Activated T-cell treated with anti-CD3 and anti-CD28 coated beads, Interleukin-2, amount 50 U/mL, for 72 hours (primary cell): ENCODE measurements at regions not wholly inside any gene's neighbourhood (a gene's known extent, or its start where the extent isn't known, plus 50 kb on each side); places are given as distances from the start of the nearest gene placed in this dataset.

ENCODE experiments used
- ATAC-seq, 2 donors: fragments of 150-1000 bp; cut with Tn5 transposase; replicated peaks in 1 of 2; 2 replicates each; pipeline ENCODE4 v1.10.0; 2021; ENCODE audit warnings: moderate library complexity in 2 of 2, mild to moderate bottlenecking in 1 of 2
- DNase-seq, 2 donors: peaks; one replicate each; pipeline ENCODE4 v3.0.0; 2021 to 2022; ENCODE audit warnings: mixed read lengths in 1 of 2
- H3K27ac Mint-ChIP-seq: one replicate; pipeline ENCODE4 v1.8.0; 2022; ENCODE audit warnings: mild to moderate bottlenecking, moderate library complexity, mixed read lengths
- H3K27me3 Mint-ChIP-seq: one replicate; pipeline ENCODE4 v1.8.0; 2022; ENCODE audit warnings: low read depth, mixed read lengths
- H3K36me3 Mint-ChIP-seq, 2 donors: one replicate each; pipeline ENCODE4 v1.8.0; 2022; ENCODE audit warnings: mixed read lengths in 2 of 2, mild to moderate bottlenecking in 1 of 2; ENCODE audit not compliant: insufficient read depth in 2 of 2
- H3K4me1 Mint-ChIP-seq: one replicate; pipeline ENCODE4 v1.8.0; 2022; ENCODE audit warnings: low read depth, mixed read lengths
- H3K4me3 Mint-ChIP-seq, 2 donors: one replicate each; pipeline ENCODE4 v1.8.0; 2022; ENCODE audit warnings: mild to moderate bottlenecking in 2 of 2, mixed read lengths in 2 of 2, moderate library complexity in 2 of 2
- H3K9me3 Mint-ChIP-seq, 2 donors: one replicate each; pipeline ENCODE4 v1.8.0; 2022; ENCODE audit warnings: mixed read lengths in 2 of 2

DNA sequence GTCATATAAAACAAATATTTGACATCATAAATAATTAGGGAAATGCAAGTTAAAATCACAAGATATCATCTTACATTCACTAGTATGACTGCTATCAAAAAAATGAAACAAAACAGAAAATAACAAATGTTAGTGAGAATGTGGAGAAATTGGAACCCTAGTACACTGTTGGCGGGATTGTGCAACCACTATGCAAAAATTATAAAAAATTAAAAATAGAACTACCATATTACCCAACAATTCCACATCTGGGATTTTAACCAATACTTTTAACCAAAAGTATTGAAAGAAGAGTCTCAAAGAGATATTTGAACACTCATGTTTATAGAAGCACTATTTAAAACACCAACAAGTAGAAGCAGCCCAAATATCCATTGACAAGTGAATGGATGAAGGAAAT lies 797.2 kb upstream of the ADAMTS5 start:
- DNase-seq (no peak), ATAC-seq (no peak)
- Mint-ChIP-seq H3K4me1 (no peaks in the 10 kb centered on the region), H3K27ac (no peak overlapping the region), H3K4me3 (no peak overlapping the region), H3K36me3 (no peaks in the 10 kb centered on the region), H3K9me3 (no peaks in the 10 kb centered on the region), H3K27me3 (no peaks in the 10 kb centered on the region)

DNA sequence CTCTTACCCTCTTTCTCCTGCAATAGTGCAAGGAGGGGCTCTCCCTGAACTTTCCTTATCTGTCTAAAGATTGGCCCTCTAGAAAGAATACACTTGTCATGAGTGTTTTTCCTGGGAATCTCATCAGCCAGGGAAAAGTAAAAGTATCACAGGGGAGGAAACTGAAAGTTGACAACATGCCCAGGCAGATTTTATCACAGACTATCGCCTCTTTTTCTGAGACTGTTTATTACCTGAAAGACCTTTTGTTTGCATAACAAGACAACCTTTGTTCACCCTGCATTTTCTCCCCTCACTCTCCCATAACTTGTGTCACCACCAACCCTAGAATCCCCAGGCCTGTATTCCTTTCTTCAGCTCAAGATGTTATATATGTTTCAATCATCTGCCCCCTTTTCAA lies 794.7 kb upstream of the ADAMTS5 start:
- ATAC-seq (no peak), DNase-seq (no peak)
- no peak overlapping the region for H3K27ac Mint-ChIP-seq
- no peak overlapping the region for H3K4me3 Mint-ChIP-seq
- no peaks in the 10 kb centered on the region for H3K4me1 Mint-ChIP-seq
- H3K9me3 Mint-ChIP-seq = no peaks in the 10 kb centered on the region
- no peaks in the 10 kb centered on the region for H3K27me3 Mint-ChIP-seq
- H3K36me3 Mint-ChIP-seq = no peaks in the 10 kb centered on the region

- DNase-seq = no peak
- no peaks in the 10 kb centered on the region for H3K9me3 Mint-ChIP-seq
- no peaks in the 10 kb centered on the region for H3K4me1 Mint-ChIP-seq
- H3K36me3 Mint-ChIP-seq = no peaks in the 10 kb centered on the region
- H3K4me3 Mint-ChIP-seq = no peak overlapping the region
- no peak for ATAC-seq
- no peak overlapping the region for H3K27ac Mint-ChIP-seq
- H3K27me3 Mint-ChIP-seq = no peaks in the 10 kb centered on the region
Observed at GRCh38 chr21:27759820-27760219, 792.9 kb upstream of the ADAMTS5 start.

GRCh38 chr21:27759091-27759659 lies 792.3 kb upstream of the ADAMTS5 start:
- ATAC-seq (no peak), DNase-seq (no peak)
- H3K9me3 Mint-ChIP-seq = no peaks in the 10 kb centered on the region
- H3K36me3 Mint-ChIP-seq = no peaks in the 10 kb centered on the region
- H3K27me3 Mint-ChIP-seq = no peaks in the 10 kb centered on the region
- H3K27ac Mint-ChIP-seq = no peak overlapping the region
- no peaks in the 10 kb centered on the region for H3K4me1 Mint-ChIP-seq
- no peak overlapping the region for H3K4me3 Mint-ChIP-seq

- Mint-ChIP-seq H3K36me3 (no peaks in the 10 kb centered on the region), H3K27ac (no peak overlapping the region), H3K9me3 (peaks cover 1 to 2% of the 10 kb centered on the region in 2 donors), H3K27me3 (no peaks in the 10 kb centered on the region), H3K4me3 (no peak overlapping the region), H3K4me1 (no peaks in the 10 kb centered on the region)
- DNase-seq (no peak), ATAC-seq (no peak)
Observed at GRCh38 chr21:27756191-27756590, 789.3 kb upstream of the ADAMTS5 start.

DNA sequence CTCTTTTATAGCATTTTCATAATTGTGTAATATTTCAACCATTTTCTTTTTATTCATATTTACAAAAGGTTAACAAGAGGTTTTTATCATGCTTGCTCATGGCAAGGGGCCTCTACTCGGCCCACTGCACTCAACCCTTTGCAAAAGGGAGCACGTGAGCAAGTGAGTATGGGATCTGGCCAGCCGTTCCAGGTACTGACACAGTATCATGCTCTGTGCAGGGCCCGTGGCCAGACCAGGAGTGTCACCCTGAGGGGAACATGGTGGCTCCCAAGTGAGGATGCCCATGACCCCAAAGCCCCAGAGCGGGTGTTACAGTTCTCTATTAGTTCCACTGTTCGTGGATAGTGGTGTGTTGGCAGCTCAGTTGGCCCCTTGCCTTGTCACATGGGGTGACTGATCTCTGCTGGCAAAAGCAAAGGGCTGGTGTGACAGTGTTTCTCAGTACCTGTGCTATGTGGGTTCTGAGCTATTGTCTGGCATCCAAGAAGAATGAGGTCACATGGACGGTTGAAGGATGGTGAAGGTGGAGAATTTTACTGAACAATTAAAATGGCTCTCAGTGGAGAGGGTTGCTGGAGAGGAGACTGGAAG lies 777.2 kb upstream of the ADAMTS5 start:
- Mint-ChIP-seq H3K9me3 (peaks cover 0 to 2% of the 10 kb centered on the region in 2 donors), H3K27ac (no peak overlapping the region), H3K4me1 (no peaks in the 10 kb centered on the region), H3K4me3 (no peak overlapping the region), H3K36me3 (peaks cover 0 to 2% of the 10 kb centered on the region in 2 donors), H3K27me3 (no peaks in the 10 kb centered on the region)
- no peak for DNase-seq
- no peak for ATAC-seq

GRCh38 chr21:27741736-27742135 lies 774.8 kb upstream of the ADAMTS5 start:
- DNase-seq = no peak
- Mint-ChIP-seq H3K4me3 (no peak overlapping the region), H3K27ac (no peak overlapping the region), H3K4me1 (no peaks in the 10 kb centered on the region), H3K27me3 (no peaks in the 10 kb centered on the region), H3K9me3 (peaks cover 0 to 2% of the 10 kb centered on the region in 2 donors), H3K36me3 (peaks cover 0 to 2% of the 10 kb centered on the region in 2 donors)
- ATAC-seq = no peak

DNA sequence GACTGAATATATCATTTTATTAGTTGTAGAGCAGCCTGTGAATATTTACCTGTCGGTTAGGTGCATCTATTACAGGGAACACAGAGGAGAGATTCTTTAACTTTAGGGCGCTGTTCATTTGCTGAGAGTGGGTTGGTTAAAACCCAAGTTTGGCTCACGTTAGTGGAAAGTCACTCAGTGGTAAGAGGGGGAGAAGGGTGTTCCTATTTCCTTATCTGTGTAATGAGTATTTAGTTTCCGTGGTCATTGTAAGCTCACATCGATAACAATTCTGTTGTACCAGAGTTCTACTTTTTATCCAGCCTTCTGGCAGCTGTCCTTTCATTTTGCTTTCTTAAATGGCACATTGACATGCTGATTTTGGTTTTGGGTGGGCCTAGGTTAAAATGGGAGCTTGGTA lies 773.2 kb upstream of the ADAMTS5 start:
- H3K27ac Mint-ChIP-seq = no peak overlapping the region
- DNase-seq (no peak), ATAC-seq (no peak)
- peaks cover 0 to 2% of the 10 kb centered on the region in 2 donors for H3K36me3 Mint-ChIP-seq
- no peaks in the 10 kb centered on the region for H3K27me3 Mint-ChIP-seq
- no peaks in the 10 kb centered on the region for H3K4me1 Mint-ChIP-seq
- H3K9me3 Mint-ChIP-seq = peaks cover 0 to 2% of the 10 kb centered on the region in 2 donors
- no peak overlapping the region for H3K4me3 Mint-ChIP-seq

DNA sequence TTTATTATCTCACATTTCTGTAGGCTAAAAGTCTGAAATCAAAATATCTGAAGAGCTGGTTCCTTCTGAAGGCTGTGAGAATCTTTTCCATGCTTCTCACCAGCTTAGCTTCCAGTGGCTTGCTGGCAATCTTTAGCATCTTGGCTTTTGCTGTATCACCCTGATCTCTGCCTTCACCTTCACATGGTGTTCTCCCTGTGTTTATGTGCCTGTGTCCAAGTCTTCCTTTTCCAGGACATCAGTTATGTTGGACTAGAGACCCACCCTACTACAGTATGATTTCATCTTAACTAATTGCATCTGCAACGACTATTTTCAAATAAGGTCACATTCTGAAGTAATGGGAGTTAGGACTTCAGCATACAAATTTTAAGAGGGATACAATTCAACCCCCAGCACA lies 772.3 kb upstream of the ADAMTS5 start:
- peaks cover 0 to 2% of the 10 kb centered on the region in 2 donors for H3K36me3 Mint-ChIP-seq
- H3K9me3 Mint-ChIP-seq = peaks cover 0 to 2% of the 10 kb centered on the region in 2 donors
- no peaks in the 10 kb centered on the region for H3K27me3 Mint-ChIP-seq
- no peak for ATAC-seq
- H3K4me1 Mint-ChIP-seq = no peaks in the 10 kb centered on the region
- H3K27ac Mint-ChIP-seq = no peak overlapping the region
- no peak for DNase-seq
- no peak overlapping the region for H3K4me3 Mint-ChIP-seq

GRCh38 chr21:27735699-27736098 lies 768.8 kb upstream of the ADAMTS5 start:
- ATAC-seq (no peak), DNase-seq (no peak)
- no peak overlapping the region for H3K4me3 Mint-ChIP-seq
- H3K27me3 Mint-ChIP-seq = no peaks in the 10 kb centered on the region
- no peaks in the 10 kb centered on the region for H3K4me1 Mint-ChIP-seq
- H3K36me3 Mint-ChIP-seq = no peaks in the 10 kb centered on the region
- peaks cover 0 to 4% of the 10 kb centered on the region in 2 donors for H3K9me3 Mint-ChIP-seq
- no peak overlapping the region for H3K27ac Mint-ChIP-seq

DNA sequence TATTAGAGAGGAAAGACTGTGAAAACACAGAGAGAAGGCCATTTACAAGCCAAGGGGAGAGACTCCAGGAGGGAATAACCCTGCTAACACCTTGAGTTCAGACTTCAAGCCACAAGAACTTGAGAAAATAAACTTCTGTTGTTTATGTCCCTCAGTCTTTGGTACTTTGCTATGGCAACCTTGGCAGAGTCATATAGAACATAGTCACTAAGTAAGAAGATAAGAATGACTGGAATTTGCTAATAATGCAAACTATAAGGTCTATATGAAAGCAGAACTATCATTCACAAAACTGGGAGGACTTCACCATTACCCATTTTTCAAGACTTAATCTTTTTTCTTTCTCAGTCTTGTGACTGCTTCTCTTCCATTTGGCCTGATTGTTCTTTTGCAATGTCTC lies 767.3 kb upstream of the ADAMTS5 start:
- H3K27ac Mint-ChIP-seq = no peak overlapping the region
- no peaks in the 10 kb centered on the region for H3K4me1 Mint-ChIP-seq
- H3K9me3 Mint-ChIP-seq = peaks cover 0 to 2% of the 10 kb centered on the region in 2 donors
- ATAC-seq (no peak), DNase-seq (no peak)
- H3K27me3 Mint-ChIP-seq = no peaks in the 10 kb centered on the region
- H3K4me3 Mint-ChIP-seq = no peak overlapping the region
- no peaks in the 10 kb centered on the region for H3K36me3 Mint-ChIP-seq

DNA sequence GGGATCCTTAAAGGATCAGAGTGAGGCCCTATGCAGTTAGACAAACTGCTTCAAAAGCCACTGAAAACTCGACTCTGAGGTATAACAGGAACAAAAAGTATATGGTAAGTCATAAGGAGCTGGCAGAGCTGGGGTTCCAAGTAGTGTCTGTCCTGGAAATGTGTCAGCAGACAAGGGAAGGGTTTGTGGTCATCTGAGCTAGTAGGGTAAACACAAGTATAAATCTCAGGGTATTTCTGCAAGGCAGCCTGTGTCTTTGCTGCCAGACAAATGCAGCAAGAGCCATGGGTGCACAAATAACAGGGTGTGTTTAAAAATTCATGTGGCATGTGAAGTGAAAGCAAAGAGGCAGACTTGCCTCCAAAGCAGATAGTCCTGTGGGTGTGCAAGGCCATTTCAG lies 759.0 kb upstream of the ADAMTS5 start:
- Mint-ChIP-seq H3K9me3 (peaks cover 2 to 11% of the 10 kb centered on the region in 2 donors), H3K27me3 (peaks cover 9% of the 10 kb centered on the region), H3K4me1 (no peaks in the 10 kb centered on the region), H3K36me3 (no peaks in the 10 kb centered on the region), H3K27ac (no peak overlapping the region), H3K4me3 (no peak overlapping the region)
- ATAC-seq = no peak
- no peak for DNase-seq

DNA sequence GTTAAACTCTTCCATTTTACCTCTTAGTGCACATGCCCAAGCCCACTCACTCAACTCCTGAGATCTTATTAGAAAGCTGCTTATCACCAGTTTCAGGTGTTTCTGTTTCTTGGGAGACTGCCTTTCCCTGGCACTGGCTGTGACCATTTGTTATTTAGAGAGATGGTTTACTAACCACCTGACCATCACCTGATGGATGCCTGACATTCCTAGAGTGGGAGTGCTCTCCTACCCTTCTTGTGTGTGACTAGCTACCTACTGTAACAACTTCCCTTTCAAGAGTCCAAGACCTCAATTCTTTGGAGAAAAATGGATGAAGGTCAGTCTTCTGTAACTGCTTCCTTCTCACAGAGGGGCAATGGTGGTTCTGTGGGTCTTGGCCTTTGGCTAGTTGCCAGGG lies 755.2 kb upstream of the ADAMTS5 start:
- peaks cover 9% of the 10 kb centered on the region for H3K27me3 Mint-ChIP-seq
- ATAC-seq (no peak), DNase-seq (no peak)
- no peaks in the 10 kb centered on the region for H3K36me3 Mint-ChIP-seq
- no peak overlapping the region for H3K4me3 Mint-ChIP-seq
- H3K4me1 Mint-ChIP-seq = no peaks in the 10 kb centered on the region
- peaks cover 0 to 6% of the 10 kb centered on the region in 2 donors for H3K9me3 Mint-ChIP-seq
- H3K27ac Mint-ChIP-seq = no peak overlapping the region

DNA sequence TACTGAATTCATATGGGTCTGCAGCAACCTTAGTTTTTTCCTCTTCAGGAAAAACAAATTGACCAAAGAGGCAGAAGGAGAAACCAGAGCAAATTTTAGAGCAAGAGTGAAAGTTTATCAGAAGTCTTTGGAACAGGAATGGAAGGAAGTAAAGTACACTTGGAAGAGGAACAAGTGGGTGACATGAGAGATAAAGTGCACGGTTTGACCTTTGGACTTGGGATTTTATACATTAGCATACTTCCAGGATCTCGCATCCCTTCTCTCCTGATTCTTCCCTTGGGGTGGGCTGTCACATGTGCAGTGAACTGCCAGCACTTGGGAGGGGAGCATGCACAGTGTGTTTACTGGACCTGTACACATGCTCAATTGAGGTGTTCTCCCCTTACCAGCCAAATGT lies 754.8 kb upstream of the ADAMTS5 start:
- no peak for ATAC-seq
- DNase-seq = no peak
- Mint-ChIP-seq H3K9me3 (peaks cover 0 to 6% of the 10 kb centered on the region in 2 donors), H3K27ac (no peak overlapping the region), H3K4me1 (no peaks in the 10 kb centered on the region), H3K27me3 (peaks cover 9% of the 10 kb centered on the region), H3K4me3 (no peak overlapping the region), H3K36me3 (no peaks in the 10 kb centered on the region)
